T1000 (cell line): ENCODE measurements at regions not wholly inside any gene's neighbourhood (a gene's known extent, or its start where the extent isn't known, plus 50 kb on each side); places are given as distances from the start of the nearest gene placed in this dataset.
"Not testable (repeated sequence)": the region's sequence is repeated elsewhere in the genome, so short reads cannot be mapped to it uniquely, and the experiment has no call there.

Source experiments
- DNase-seq: peaks from one replicate; lab custom pipeline; 2025; ENCODE audit warnings: mixed read lengths; lab: John Stamatoyannopoulos, UW

- DNase-seq: no peak
Observed at GRCh38 chr3:187999821-188000220, 154.1 kb upstream of the LPP start.

GRCh38 chr3:188000361-188000861 is 153.5 kb upstream of the LPP start:
- no peak for DNase-seq

GRCh38 chr3:188001093-188001492 is 152.9 kb upstream of the LPP start:
- DNase-seq: no peak

GRCh38 chr3:188001926-188002325 is 152.0 kb upstream of the LPP start:
- no peak for DNase-seq

GRCh38 chr3:188002626-188003138 is 151.3 kb upstream of the LPP start:
- no peak for DNase-seq

GRCh38 chr3:188003188-188004171 is 150.5 kb upstream of the LPP start:
- DNase-seq: no peak

- DNase-seq: no peak
Observed at GRCh38 chr3:188006726-188007393, 147.1 kb upstream of the LPP start.

GRCh38 chr3:188007897-188008296 is 146.1 kb upstream of the LPP start:
- DNase-seq: no peak

- DNase-seq: no peak
Observed at GRCh38 chr3:188008582-188009213, 145.3 kb upstream of the LPP start.

GRCh38 chr3:188010478-188010877 is 143.5 kb upstream of the LPP start:
- no peak for DNase-seq

GRCh38 chr3:188019727-188020126 is 134.2 kb upstream of the LPP start:
- DNase-seq: no peak

GRCh38 chr3:188021041-188021440 is 132.9 kb upstream of the LPP start:
- no peak for DNase-seq

GRCh38 chr3:188021502-188022040 is 132.4 kb upstream of the LPP start:
- DNase-seq: no peak

GRCh38 chr3:188022902-188023301 is 131.1 kb upstream of the LPP start:
- DNase-seq: not testable (repeated sequence)

GRCh38 chr3:188025555-188025954 is 128.4 kb upstream of the LPP start:
- DNase-seq: no peak

- DNase-seq: no peak
Observed at GRCh38 chr3:188026191-188026968, 127.6 kb upstream of the LPP start.

- no peak for DNase-seq
Observed at GRCh38 chr3:188031121-188031520, 122.8 kb upstream of the LPP start.

- no peak for DNase-seq
Observed at GRCh38 chr3:188034989-188035388, 119.0 kb upstream of the LPP start.

- DNase-seq: no peak
Observed at GRCh38 chr3:188036375-188037194, 117.4 kb upstream of the LPP start.

GRCh38 chr3:188037195-188037718 is 116.7 kb upstream of the LPP start:
- DNase-seq: no peak
